Glutamatergic neuron (in vitro differentiated cells): ENCODE measurements at regions not wholly inside any gene's neighbourhood (a gene's known extent, or its start where the extent isn't known, plus 50 kb on each side); places are given as distances from the start of the nearest gene placed in this dataset.

Experiments used
- DNase-seq: peaks from one replicate; pipeline ENCODE4 v3.0.0; 2022
- H3K27ac Mint-ChIP-seq: one replicate; pipeline ENCODE4 v1.8.0; 2020; ENCODE audit warnings: mild to moderate bottlenecking, mixed read lengths, inconsistent platforms; ENCODE audit not compliant: unreplicated experiment
- H3K27me3 Mint-ChIP-seq: one replicate; pipeline ENCODE4 v1.8.0; 2020; ENCODE audit warnings: mild to moderate bottlenecking, moderate library complexity, mixed read lengths, inconsistent platforms; ENCODE audit not compliant: unreplicated experiment
- H3K36me3 Mint-ChIP-seq: one replicate; pipeline ENCODE4 v1.8.0; 2020; ENCODE audit warnings: mild to moderate bottlenecking, mixed read lengths, inconsistent platforms; ENCODE audit not compliant: unreplicated experiment
- H3K4me1 Mint-ChIP-seq: one replicate; pipeline ENCODE4 v1.8.0; 2020; ENCODE audit warnings: mild to moderate bottlenecking, low read depth, mixed read lengths, inconsistent platforms; ENCODE audit not compliant: unreplicated experiment
- H3K4me3 Mint-ChIP-seq: one replicate; pipeline ENCODE4 v1.8.0; 2020; ENCODE audit warnings: mild to moderate bottlenecking, mixed read lengths, inconsistent platforms; ENCODE audit not compliant: unreplicated experiment
- H3K9me3 Mint-ChIP-seq: one replicate; pipeline ENCODE4 v1.8.0; 2020; ENCODE audit warnings: mild to moderate bottlenecking, moderate library complexity, mixed read lengths, inconsistent platforms; ENCODE audit not compliant: unreplicated experiment
- CTCF ChIP-seq: fragments of 200-600 bp; sonication (generic); IDR thresholded peaks from one replicate; pipeline ENCODE4 v1.5.0; 2021; ENCODE audit not compliant: partially characterized antibody, unreplicated experiment

DNA sequence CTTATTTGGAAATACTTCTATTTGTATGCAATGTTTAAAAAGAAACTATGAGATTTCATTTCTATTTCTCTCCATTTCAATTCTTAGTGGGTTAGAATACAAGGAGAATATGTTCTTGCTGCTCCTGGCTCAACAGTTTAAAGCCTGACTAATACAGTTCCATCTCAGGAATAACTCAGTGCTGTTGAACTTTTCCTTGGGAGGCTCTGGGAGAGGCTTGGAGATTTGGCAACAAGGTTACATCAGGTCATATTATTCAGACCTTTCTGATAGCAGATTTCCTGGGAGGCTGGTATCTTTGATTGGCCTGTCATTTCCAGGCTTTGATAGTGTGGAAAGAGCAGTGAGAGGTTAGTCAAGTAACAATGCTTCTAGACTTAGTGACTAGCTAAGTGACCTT lies 481.7 kb upstream of the KLF4 start:
- H3K27me3 Mint-ChIP-seq, result peaks cover 2% of the 10 kb centered on the region
- H3K4me1 Mint-ChIP-seq, result peaks cover 5% of the 10 kb centered on the region
- no peak for TF ChIP-seq CTCF
- no peak overlapping the region for H3K4me3 Mint-ChIP-seq
- no peaks in the 10 kb centered on the region for H3K9me3 Mint-ChIP-seq
- DNase-seq, result no peak
- no peak overlapping the region for H3K27ac Mint-ChIP-seq
- H3K36me3 Mint-ChIP-seq, result no peaks in the 10 kb centered on the region

GRCh38 chr9:107970726-107971125 lies 481.2 kb upstream of the KLF4 start:
- peaks cover 2% of the 10 kb centered on the region for H3K27me3 Mint-ChIP-seq
- no peaks in the 10 kb centered on the region for H3K36me3 Mint-ChIP-seq
- no peaks in the 10 kb centered on the region for H3K9me3 Mint-ChIP-seq
- H3K4me1 Mint-ChIP-seq, result peaks cover 5% of the 10 kb centered on the region
- no peak overlapping the region for H3K4me3 Mint-ChIP-seq
- no peak for TF ChIP-seq CTCF
- no peak for DNase-seq
- H3K27ac Mint-ChIP-seq, result no peak overlapping the region

- Mint-ChIP-seq H3K36me3 (no peaks in the 10 kb centered on the region), H3K9me3 (no peaks in the 10 kb centered on the region), H3K27me3 (peaks cover 2% of the 10 kb centered on the region), H3K4me1 (peaks cover 5% of the 10 kb centered on the region), H3K4me3 (no peak overlapping the region), H3K27ac (no peak overlapping the region)
- TF ChIP-seq CTCF, result no peak
- DNase-seq, result no peak
These were observed 480.2 kb upstream of the KLF4 start for GRCh38 chr9:107969727-107970126.

DNA sequence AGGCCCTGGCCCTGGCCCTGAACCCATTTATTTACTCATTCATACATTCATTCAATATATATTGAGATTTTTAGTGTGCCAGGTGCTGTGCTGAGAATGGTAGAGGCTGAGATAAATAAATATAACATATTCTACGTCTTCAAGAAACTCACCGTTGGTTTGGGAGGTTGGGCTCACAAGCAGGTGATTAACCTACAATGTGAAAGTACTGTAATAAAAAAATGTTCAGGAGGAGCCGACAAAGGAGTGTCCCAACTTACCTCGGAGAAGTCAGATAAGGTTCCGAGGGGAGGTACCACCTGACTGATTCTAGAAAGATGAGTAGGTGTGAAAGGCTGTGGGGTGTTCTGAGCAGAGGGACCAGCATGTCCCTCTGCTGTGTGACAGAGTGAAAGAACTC lies 479.6 kb upstream of the KLF4 start:
- no peak overlapping the region for H3K4me3 Mint-ChIP-seq
- no peaks in the 10 kb centered on the region for H3K9me3 Mint-ChIP-seq
- no peaks in the 10 kb centered on the region for H3K36me3 Mint-ChIP-seq
- no peak overlapping the region for H3K27ac Mint-ChIP-seq
- H3K27me3 Mint-ChIP-seq, result peaks cover 2% of the 10 kb centered on the region
- peaks cover 5% of the 10 kb centered on the region for H3K4me1 Mint-ChIP-seq
- no peak for TF ChIP-seq CTCF
- no peak for DNase-seq

DNA sequence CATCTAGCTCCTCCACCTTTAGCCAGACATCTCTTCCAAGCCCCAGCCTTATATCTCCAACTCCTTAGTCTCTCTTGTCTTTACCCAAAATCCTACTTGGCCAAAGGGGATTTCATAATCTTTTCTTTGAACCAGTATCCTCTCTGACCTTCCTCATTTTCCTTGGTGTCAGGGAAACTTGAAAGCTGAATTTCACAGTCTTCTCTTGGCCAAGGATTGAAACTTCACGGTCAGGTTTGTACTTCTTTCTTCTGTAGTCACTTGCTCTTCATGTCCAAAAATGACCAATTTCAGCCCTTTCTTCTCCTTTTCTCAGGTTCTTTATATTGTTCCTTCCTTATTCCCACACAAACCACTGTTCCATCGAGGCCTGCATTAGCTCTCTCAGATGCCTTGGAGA lies 473.7 kb upstream of the KLF4 start:
- H3K27ac Mint-ChIP-seq, result no peak overlapping the region
- H3K27me3 Mint-ChIP-seq, result peaks cover 2% of the 10 kb centered on the region
- no peak for TF ChIP-seq CTCF
- H3K4me1 Mint-ChIP-seq, result no peaks in the 10 kb centered on the region
- no peak for DNase-seq
- H3K4me3 Mint-ChIP-seq, result no peak overlapping the region
- no peaks in the 10 kb centered on the region for H3K36me3 Mint-ChIP-seq
- no peaks in the 10 kb centered on the region for H3K9me3 Mint-ChIP-seq
